Hippocampal formation (tissue), 2 donors: ENCODE measurements at regions not wholly inside any gene's neighbourhood (a gene's known extent, or its start where the extent isn't known, plus 50 kb on each side); places are given as distances from the start of the nearest gene placed in this dataset.

Source experiments
- DNase-seq, 2 donors: peaks; one replicate each; lab custom pipeline; 2025; lab: John Stamatoyannopoulos, UW

- no peak for DNase-seq
These were observed 131.0 kb upstream of the BRINP1 start for GRCh38 chr9:119500072-119500771.

- DNase-seq, result no peak
These were observed 118.0 kb upstream of the BRINP1 start for GRCh38 chr9:119487118-119487827.

GRCh38 chr9:119483153-119483552 is 113.9 kb upstream of the BRINP1 start:
- DNase-seq, result no peak

GRCh38 chr9:119477197-119477596 is 108.0 kb upstream of the BRINP1 start:
- DNase-seq, result no peak

GRCh38 chr9:119458068-119458467 is 88.8 kb upstream of the BRINP1 start:
- no peak for DNase-seq

GRCh38 chr9:119453980-119454379 is 84.7 kb upstream of the BRINP1 start:
- no peak for DNase-seq

- no peak for DNase-seq
These were observed 84.3 kb upstream of the BRINP1 start for GRCh38 chr9:119453490-119453911.

- DNase-seq, result no peak
These were observed 82.2 kb upstream of the BRINP1 start for GRCh38 chr9:119451426-119451825.

GRCh38 chr9:119443179-119443578 is 73.9 kb upstream of the BRINP1 start:
- no peak for DNase-seq

- DNase-seq, result no peak
These were observed 72.6 kb upstream of the BRINP1 start for GRCh38 chr9:119441832-119442231.

- no peak for DNase-seq
These were observed 72.1 kb upstream of the BRINP1 start for GRCh38 chr9:119441338-119441737.

- DNase-seq, result no peak
These were observed 67.0 kb upstream of the BRINP1 start for GRCh38 chr9:119436261-119436660.

- no peak for DNase-seq
These were observed 65.8 kb upstream of the BRINP1 start for GRCh38 chr9:119435076-119435475.

- DNase-seq, result no peak
These were observed 63.2 kb upstream of the BRINP1 start for GRCh38 chr9:119432428-119432827.

GRCh38 chr9:119429302-119429701 is 60.1 kb upstream of the BRINP1 start:
- no peak for DNase-seq

- no peak for DNase-seq
These were observed 51.0 kb upstream of the BRINP1 start for GRCh38 chr9:119420231-119420630.
